Stimulated activated naive CD8-positive, alpha-beta T cell treated with anti-CD3 and anti-CD28 coated beads, Interleukin-15, amount 100 ng/mL, for 72 hours (primary cell): ENCODE measurements at regions not wholly inside any gene's neighbourhood (a gene's known extent, or its start where the extent isn't known, plus 50 kb on each side); places are given as distances from the start of the nearest gene placed in this dataset.

Source experiments
- ATAC-seq: fragments of 150-1000 bp; cut with Tn5 transposase; 2 replicates; pipeline ENCODE4 v1.10.0; 2021; ENCODE audit warnings: mild to moderate bottlenecking, moderate library complexity
- DNase-seq, 2 donors: peaks; one replicate each; pipeline ENCODE4 v3.0.0; 2021 to 2022
- H3K27ac Mint-ChIP-seq, 2 donors: one replicate each; pipeline ENCODE4 v1.8.0; 2022; ENCODE audit warnings: mild to moderate bottlenecking in 2 of 2, mixed read lengths in 2 of 2, moderate library complexity in 2 of 2
- H3K27me3 Mint-ChIP-seq: one replicate; pipeline ENCODE4 v1.8.0; 2022; ENCODE audit warnings: mixed read lengths
- H3K4me1 Mint-ChIP-seq: one replicate; pipeline ENCODE4 v1.8.0; 2022; ENCODE audit warnings: mild to moderate bottlenecking, mixed read lengths
- H3K4me3 Mint-ChIP-seq, 2 donors: one replicate each; pipeline ENCODE4 v1.8.0; 2022; ENCODE audit warnings: mild to moderate bottlenecking in 2 of 2, mixed read lengths in 2 of 2, moderate library complexity in 1 of 2
- H3K9me3 Mint-ChIP-seq, 2 donors: one replicate each; pipeline ENCODE4 v1.8.0; 2022; ENCODE audit warnings: mixed read lengths in 2 of 2

- peaks cover 0 to 3% of the 10 kb centered on the region in 2 donors for H3K9me3 Mint-ChIP-seq
- no peak overlapping the region for H3K4me3 Mint-ChIP-seq
- H3K27ac Mint-ChIP-seq: no peak overlapping the region
- no peak for DNase-seq
- peaks cover 22% of the 10 kb centered on the region for H3K4me1 Mint-ChIP-seq
- ATAC-seq: no peak
- peaks cover 54% of the 10 kb centered on the region for H3K27me3 Mint-ChIP-seq
Measured at GRCh38 chr3:127137757-127138536, 55.0 kb upstream of the PRR23E start.

DNA sequence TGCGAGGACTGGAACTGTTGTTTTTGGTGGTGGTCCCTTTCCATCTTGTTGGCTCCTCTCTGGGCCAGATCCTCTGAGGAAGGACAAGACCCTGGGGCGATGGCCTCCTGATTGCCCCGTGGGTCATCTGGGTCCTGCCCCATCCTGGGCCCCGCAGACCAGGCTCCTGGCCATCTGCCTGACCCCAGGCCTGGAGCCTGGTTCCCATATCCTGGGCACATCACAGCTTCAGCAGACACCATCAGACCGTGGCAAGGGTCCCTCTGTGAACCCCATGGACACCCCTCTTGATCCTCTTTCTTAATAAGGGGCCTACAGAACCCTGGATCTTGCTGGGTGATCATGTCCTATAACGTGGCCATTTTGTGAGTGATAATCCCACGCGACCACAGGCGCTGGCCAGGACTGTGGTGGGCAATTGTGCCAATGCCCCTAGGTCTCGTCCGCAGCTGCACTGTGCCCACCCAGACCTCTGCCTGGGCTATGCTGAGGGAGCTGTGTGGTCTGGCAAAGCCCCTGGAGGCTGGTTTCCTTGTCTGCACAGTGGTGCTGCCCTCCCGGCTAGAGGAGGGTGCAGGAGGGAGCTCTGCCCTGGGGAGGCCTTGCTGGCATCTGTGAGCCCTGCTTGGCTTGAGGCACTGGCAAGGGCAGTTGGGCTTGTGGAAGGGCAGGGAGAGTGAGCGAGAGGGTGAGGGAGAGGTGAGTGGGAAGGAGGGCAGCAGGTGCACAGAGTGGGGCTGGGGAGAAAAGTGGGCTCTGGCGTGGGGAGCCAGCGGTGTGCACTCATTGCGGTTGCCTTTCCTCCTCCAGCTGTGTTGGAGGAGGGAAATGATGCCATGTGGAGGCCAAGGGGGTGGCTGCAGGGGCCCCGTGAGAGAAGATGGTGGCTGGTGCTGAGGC is 53.1 kb upstream of the PRR23E start:
- peaks cover 16% of the 10 kb centered on the region for H3K4me1 Mint-ChIP-seq
- peaks cover 8 to 9% of the 10 kb centered on the region in 2 donors for H3K9me3 Mint-ChIP-seq
- peaks cover 37% of the 10 kb centered on the region for H3K27me3 Mint-ChIP-seq
- no peak for ATAC-seq
- H3K4me3 Mint-ChIP-seq: no peak overlapping the region
- DNase-seq: no peak
- H3K27ac Mint-ChIP-seq: no peak overlapping the region

DNA sequence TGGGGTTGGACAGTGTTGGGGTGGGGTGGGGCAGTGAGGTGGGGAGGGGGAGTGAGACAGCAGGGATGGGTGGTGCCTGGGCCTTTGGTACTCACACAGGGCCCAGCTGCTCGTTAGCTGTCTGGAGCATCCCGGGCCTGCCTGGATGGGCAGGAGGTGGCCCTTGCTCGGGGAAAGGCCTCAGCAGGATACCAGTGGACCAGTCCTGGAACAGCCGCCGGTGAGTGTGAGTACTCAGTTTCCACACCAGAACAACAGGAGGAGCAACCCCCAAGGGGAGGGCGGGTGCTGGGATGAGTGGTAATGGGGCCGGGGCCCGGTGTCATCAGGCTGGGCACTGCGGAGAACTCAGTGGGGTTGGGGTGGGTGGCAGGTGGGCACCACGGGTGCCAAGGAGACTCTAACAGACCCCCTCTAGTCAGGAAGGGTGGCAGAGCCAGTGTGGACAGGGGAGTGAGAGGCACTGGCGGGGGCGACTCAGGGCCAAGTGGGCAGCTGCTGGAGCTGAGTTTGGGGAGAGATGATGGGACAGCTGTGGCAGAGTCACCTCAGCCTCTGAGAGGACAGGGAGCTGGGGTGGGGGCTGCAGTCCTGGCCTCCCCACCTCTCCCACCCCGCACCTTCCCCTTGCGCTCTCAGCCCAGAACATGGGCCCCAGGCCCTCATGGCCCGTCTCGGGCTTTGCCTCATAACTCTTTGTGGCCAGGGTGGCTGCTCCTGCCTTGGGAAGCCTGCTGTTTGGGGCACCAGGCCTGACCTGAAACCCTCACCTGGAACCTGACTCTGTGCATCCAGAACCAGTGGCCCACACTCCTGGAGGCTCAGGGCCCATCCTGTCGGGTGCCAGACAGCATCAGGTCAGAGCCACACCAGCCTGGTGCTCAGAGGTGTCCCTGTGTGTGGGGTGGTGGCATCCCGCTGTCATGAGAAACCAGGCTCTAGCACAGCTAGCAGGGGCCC is 52.1 kb upstream of the PRR23E start:
- ATAC-seq: peak; percentile 16

GRCh38 chr3:127141921-127142730 is 50.8 kb upstream of the PRR23E start:
- no peak for DNase-seq

More for the DNA sequence above, 52.1 kb upstream of the PRR23E start:
- H3K4me1 Mint-ChIP-seq: peaks cover 6% of the 10 kb centered on the region
- no peak overlapping the region for H3K4me3 Mint-ChIP-seq
- H3K9me3 Mint-ChIP-seq: peaks cover 8 to 18% of the 10 kb centered on the region in 2 donors
- DNase-seq: no peak
- peaks cover 27% of the 10 kb centered on the region for H3K27me3 Mint-ChIP-seq
- no peak overlapping the region for H3K27ac Mint-ChIP-seq

More at GRCh38 chr3:127141921-127142730, 50.8 kb upstream of the PRR23E start:
- H3K27me3 Mint-ChIP-seq: peaks cover 14% of the 10 kb centered on the region
- peaks cover 8 to 24% of the 10 kb centered on the region in 2 donors for H3K9me3 Mint-ChIP-seq
- H3K27ac Mint-ChIP-seq: no peak overlapping the region
- ATAC-seq: no peak
- no peak overlapping the region for H3K4me3 Mint-ChIP-seq
- no peaks in the 10 kb centered on the region for H3K4me1 Mint-ChIP-seq
